AG04450 (cell line): ENCODE measurements at regions not wholly inside any gene's neighbourhood (a gene's known extent, or its start where the extent isn't known, plus 50 kb on each side); places are given as distances from the start of the nearest gene placed in this dataset.

Experiments used
- CTCF ChIA-PET: fragments of 300-600, 350-600 bp; formaldehyde crosslinking; extraction: SDS; loops from one replicate; lab custom pipeline; 2022; ENCODE audit warnings: antibody characterized with exemption, inconsistent platforms; lab: Charles Lee
- POLR2A ChIA-PET: fragments of 350-600 bp; formaldehyde crosslinking; extraction: SDS; loops from one replicate; lab custom pipeline; 2021; ENCODE audit warnings: antibody characterized with exemption, inconsistent platforms; lab: Yijun Ruan, JAX
- DNase-seq: peaks from one replicate; pipeline ENCODE4 v3.0.0-alpha.2; 2011; ENCODE audit warnings: low read depth, low spot score
- H3K27ac ChIP-seq: one replicate; pipeline ENCODE4 v1.5.1; 2012; ENCODE audit warnings: low read depth, low read length, control low read depth
- H3K27me3 ChIP-seq: one replicate; pipeline ENCODE4 v1.6.0; 2012; ENCODE audit warnings: low read length; ENCODE audit not compliant: control insufficient read depth, insufficient read depth
- H3K4me3 ChIP-seq: 2 replicates; pipeline ENCODE4 v1.5.1; 2011; ENCODE audit warnings: mild to moderate bottlenecking, low read depth, low read length, control low read depth
- H3K9me3 ChIP-seq: 2 replicates; pipeline ENCODE4 v1.5.1; 2012; ENCODE audit warnings: low read length; ENCODE audit not compliant: control insufficient read depth, insufficient read depth
- TF ChIP-seq, protein P1 (sequence below): IDR thresholded peaks from 2 replicates; pipeline ENCODE4 v1.5.1; 2011; ENCODE audit warnings: low read depth, low read length, control low read depth, inconsistent platforms

DNA sequence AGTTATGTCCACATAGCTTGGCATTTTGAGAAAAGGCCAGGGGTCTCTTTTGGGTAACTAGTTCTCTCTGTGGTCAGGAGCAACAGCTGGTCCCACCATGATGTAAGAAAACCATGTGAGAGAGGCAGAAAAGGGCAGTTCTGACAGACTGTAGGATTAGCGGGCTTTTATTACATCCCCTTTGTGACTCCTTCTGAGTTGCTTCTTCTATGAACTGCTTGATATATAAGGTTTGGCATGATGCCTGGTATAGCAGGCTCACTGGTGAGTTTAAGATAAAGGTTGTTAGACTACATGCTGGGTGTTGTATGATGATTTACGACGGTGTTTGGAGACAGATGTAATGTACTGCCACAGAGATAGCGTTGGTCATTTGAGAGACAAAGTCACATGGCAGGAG lies 2308.1 kb upstream of the AGA start:
- no peak overlapping the region for H3K4me3 ChIP-seq
- no peak overlapping the region for H3K27ac ChIP-seq
- H3K27me3 ChIP-seq: no peaks in the 10 kb centered on the region
- TF ChIP-seq, protein P1, sequence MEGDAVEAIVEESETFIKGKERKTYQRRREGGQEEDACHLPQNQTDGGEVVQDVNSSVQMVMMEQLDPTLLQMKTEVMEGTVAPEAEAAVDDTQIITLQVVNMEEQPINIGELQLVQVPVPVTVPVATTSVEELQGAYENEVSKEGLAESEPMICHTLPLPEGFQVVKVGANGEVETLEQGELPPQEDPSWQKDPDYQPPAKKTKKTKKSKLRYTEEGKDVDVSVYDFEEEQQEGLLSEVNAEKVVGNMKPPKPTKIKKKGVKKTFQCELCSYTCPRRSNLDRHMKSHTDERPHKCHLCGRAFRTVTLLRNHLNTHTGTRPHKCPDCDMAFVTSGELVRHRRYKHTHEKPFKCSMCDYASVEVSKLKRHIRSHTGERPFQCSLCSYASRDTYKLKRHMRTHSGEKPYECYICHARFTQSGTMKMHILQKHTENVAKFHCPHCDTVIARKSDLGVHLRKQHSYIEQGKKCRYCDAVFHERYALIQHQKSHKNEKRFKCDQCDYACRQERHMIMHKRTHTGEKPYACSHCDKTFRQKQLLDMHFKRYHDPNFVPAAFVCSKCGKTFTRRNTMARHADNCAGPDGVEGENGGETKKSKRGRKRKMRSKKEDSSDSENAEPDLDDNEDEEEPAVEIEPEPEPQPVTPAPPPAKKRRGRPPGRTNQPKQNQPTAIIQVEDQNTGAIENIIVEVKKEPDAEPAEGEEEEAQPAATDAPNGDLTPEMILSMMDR: no peak
- ChIA-PET POLR2A (no interaction called here), CTCF (no interaction called here)
- H3K9me3 ChIP-seq: no peaks in the 10 kb centered on the region
- DNase-seq: no peak

DNA sequence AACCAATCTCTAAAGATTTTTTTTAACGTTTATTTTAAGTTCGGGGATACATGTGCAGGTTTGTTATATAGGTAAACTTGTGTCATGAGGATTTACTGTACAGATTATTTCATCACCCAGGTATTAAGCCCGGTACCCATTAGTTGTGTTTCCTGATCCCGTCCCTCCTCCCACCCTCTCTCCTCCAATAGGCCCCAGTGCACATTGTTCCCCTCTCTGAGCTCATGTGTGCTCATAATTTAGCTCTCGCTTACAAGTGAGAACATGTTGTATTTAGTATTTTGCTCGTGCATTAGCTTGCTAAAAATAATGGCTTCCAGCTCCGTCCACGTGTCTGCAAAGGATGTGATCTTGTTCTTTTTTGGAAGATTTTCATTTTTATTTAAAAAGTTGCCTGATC lies 2309.4 kb upstream of the AGA start:
- ChIA-PET POLR2A (no interaction called here), CTCF (no interaction called here)
- no peak for DNase-seq
- H3K4me3 ChIP-seq: no peak overlapping the region
- no peaks in the 10 kb centered on the region for H3K27me3 ChIP-seq
- TF ChIP-seq, protein P1: no peak
- no peak overlapping the region for H3K27ac ChIP-seq
- no peaks in the 10 kb centered on the region for H3K9me3 ChIP-seq

DNA sequence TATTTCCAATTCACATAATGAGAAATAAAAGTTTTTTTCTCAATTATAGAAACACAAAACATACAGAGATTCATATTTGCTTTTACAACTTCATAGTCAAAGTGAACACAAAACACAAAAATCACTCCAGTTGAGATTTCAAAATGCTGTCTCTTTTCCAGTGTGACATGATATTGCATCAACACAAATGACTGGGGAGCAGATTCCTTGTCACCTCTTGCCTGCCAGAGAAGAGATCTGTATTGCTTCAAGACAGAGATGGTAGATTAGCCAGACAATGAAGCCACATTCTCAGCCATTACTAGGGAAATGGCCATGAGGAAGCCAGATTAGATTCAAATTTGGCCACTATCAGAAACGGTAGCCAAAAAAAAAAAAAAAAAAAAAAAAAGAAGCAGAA lies 2313.1 kb upstream of the AGA start:
- TF ChIP-seq, protein P1: no peak
- ChIA-PET CTCF (no interaction called here), POLR2A (no interaction called here)
- Histone ChIP-seq H3K27ac (no peak overlapping the region), H3K27me3 (no peaks in the 10 kb centered on the region), H3K4me3 (no peak overlapping the region), H3K9me3 (no peaks in the 10 kb centered on the region)
- DNase-seq: no peak

DNA sequence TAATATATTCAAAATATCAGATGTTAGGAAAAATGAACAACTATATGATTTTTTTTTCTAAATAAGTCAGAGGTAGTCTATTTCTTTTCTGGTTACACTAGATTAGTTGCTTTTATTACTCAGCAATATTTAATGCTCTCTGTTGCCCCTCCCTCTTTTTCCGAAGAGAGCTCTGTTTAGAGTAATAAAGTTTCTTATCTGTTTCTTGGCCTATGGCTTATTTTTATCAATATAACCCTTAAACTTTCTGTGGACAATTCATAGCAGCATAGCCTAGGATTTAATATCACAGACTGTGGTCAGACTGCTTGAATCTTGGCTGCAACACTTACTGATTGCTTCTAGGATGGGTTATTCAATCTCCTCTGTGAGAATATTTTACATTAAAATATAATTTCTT lies 2315.4 kb upstream of the AGA start:
- ChIA-PET POLR2A (no interaction called here), CTCF (no interaction called here)
- DNase-seq: no peak
- Histone ChIP-seq H3K27me3 (no peaks in the 10 kb centered on the region), H3K27ac (no peak overlapping the region), H3K4me3 (no peak overlapping the region), H3K9me3 (no peaks in the 10 kb centered on the region)
- TF ChIP-seq, protein P1: no peak

DNA sequence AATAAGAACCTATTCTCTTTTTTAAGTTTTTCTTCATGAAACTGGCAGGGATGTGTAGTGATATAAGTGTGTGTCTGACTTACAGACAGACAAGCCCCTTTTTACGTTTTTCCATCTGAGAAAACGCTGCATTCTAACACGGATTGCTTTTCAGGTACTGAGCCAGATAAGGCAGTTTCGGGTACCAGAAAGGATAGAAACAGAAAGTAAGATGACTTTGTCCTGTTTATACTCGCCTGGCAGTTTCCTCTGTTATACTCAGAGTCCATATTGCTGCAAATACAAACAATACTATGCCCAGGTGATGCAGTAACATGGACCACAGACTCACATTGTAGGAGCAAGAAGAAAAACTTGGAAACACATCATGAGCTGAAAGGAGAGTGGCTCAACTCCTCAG lies 2320.6 kb upstream of the AGA start:
- CTCF ChIA-PET: no interaction called here
- DNase-seq: no peak
- TF ChIP-seq, protein P1: no peak
- POLR2A ChIA-PET: no interaction called here
- Histone ChIP-seq H3K9me3 (no peaks in the 10 kb centered on the region), H3K27me3 (no peaks in the 10 kb centered on the region), H3K27ac (no peak overlapping the region), H3K4me3 (no peak overlapping the region)
